ENCODE measurements at regions not wholly inside any gene's neighbourhood (a gene's known extent, or its start where the extent isn't known, plus 50 kb on each side); places are given as distances from the start of the nearest gene placed in this dataset.

- in situ Hi-C loops (cut with HindIII; ENCODE audit: low pct_unique_long_range_greater_than_20kb, low sequenced_read_pairs): no loop called here
- DNase-seq (ENCODE audit: low read depth in 1 of 2, low spot score in 1 of 2): no peak
- TF ChIP-seq JUND (IDR thresholded peaks at IDR 0.05; ENCODE audit: low read depth): no peak
These were observed 1286.0 kb upstream of the GJE1 start for GRCh38 chr6:140846503-140847261.

GRCh38 chr6:140845701-140846100, 1287.0 kb upstream of the GJE1 start:
- DNase-seq (ENCODE audit: low read depth in 1 of 2, low spot score in 1 of 2): no peak
- TF ChIP-seq JUND (IDR thresholded peaks at IDR 0.05; ENCODE audit: low read depth): no peak
- in situ Hi-C loops (cut with HindIII; ENCODE audit: low pct_unique_long_range_greater_than_20kb, low sequenced_read_pairs): no loop called here

GRCh38 chr6:140844167-140844566, 1288.6 kb upstream of the GJE1 start:
- no peak for TF ChIP-seq JUND (IDR thresholded peaks at IDR 0.05; ENCODE audit: low read depth)
- in situ Hi-C loops (cut with HindIII; ENCODE audit: low pct_unique_long_range_greater_than_20kb, low sequenced_read_pairs): no loop called here
- DNase-seq (ENCODE audit: low read depth in 1 of 2, low spot score in 1 of 2): no peak

GRCh38 chr6:140833408-140833807, 1299.3 kb upstream of the GJE1 start:
- no peak for TF ChIP-seq JUND (IDR thresholded peaks at IDR 0.05; ENCODE audit: low read depth)
- in situ Hi-C loops (cut with HindIII; ENCODE audit: low pct_unique_long_range_greater_than_20kb, low sequenced_read_pairs): no loop called here
- DNase-seq (ENCODE audit: low read depth in 1 of 2, low spot score in 1 of 2): no peak

GRCh38 chr6:140830666-140831065, 1302.1 kb upstream of the GJE1 start:
- no peak for DNase-seq (ENCODE audit: low read depth in 1 of 2, low spot score in 1 of 2)
- in situ Hi-C loops (cut with HindIII; ENCODE audit: low pct_unique_long_range_greater_than_20kb, low sequenced_read_pairs): no loop called here
- TF ChIP-seq JUND (IDR thresholded peaks at IDR 0.05; ENCODE audit: low read depth): no peak

- DNase-seq (ENCODE audit: low read depth in 1 of 2, low spot score in 1 of 2): peak in 1 of 2 experiments; percentile 31
- TF ChIP-seq JUND (IDR thresholded peaks at IDR 0.05; ENCODE audit: low read depth): no peak
- in situ Hi-C loops (cut with HindIII; ENCODE audit: low pct_unique_long_range_greater_than_20kb, low sequenced_read_pairs): no loop called here
These were observed 1303.9 kb upstream of the GJE1 start for GRCh38 chr6:140828856-140829255.

- DNase-seq (ENCODE audit: low read depth in 1 of 2, low spot score in 1 of 2): no peak
- no peak for TF ChIP-seq JUND (IDR thresholded peaks at IDR 0.05; ENCODE audit: low read depth)
- in situ Hi-C loops (cut with HindIII; ENCODE audit: low pct_unique_long_range_greater_than_20kb, low sequenced_read_pairs): no loop called here
These were observed 1305.1 kb upstream of the GJE1 start for GRCh38 chr6:140827593-140827992.

- TF ChIP-seq JUND (IDR thresholded peaks at IDR 0.05; ENCODE audit: low read depth): no peak
- DNase-seq (ENCODE audit: low read depth in 1 of 2, low spot score in 1 of 2): no peak
- in situ Hi-C loops (cut with HindIII; ENCODE audit: low pct_unique_long_range_greater_than_20kb, low sequenced_read_pairs): no loop called here
These were observed 1307.0 kb upstream of the GJE1 start for GRCh38 chr6:140825731-140826130.

- TF ChIP-seq JUND (IDR thresholded peaks at IDR 0.05; ENCODE audit: low read depth): no peak
- in situ Hi-C loops (cut with HindIII; ENCODE audit: low pct_unique_long_range_greater_than_20kb, low sequenced_read_pairs): no loop called here
- DNase-seq (ENCODE audit: low read depth in 1 of 2, low spot score in 1 of 2): no peak
These were observed 1308.1 kb upstream of the GJE1 start for GRCh38 chr6:140824595-140824994.

GRCh38 chr6:140821196-140821595, 1311.5 kb upstream of the GJE1 start:
- DNase-seq (ENCODE audit: low read depth in 1 of 2, low spot score in 1 of 2): no peak
- TF ChIP-seq JUND (IDR thresholded peaks at IDR 0.05; ENCODE audit: low read depth): no peak
- in situ Hi-C loops (cut with HindIII; ENCODE audit: low pct_unique_long_range_greater_than_20kb, low sequenced_read_pairs): no loop called here

- no peak for TF ChIP-seq JUND (IDR thresholded peaks at IDR 0.05; ENCODE audit: low read depth)
- in situ Hi-C loops (cut with HindIII; ENCODE audit: low pct_unique_long_range_greater_than_20kb, low sequenced_read_pairs): no loop called here
- DNase-seq (ENCODE audit: low read depth in 1 of 2, low spot score in 1 of 2): no peak
These were observed 1315.5 kb upstream of the GJE1 start for GRCh38 chr6:140817176-140817575.

- in situ Hi-C loops (cut with HindIII; ENCODE audit: low pct_unique_long_range_greater_than_20kb, low sequenced_read_pairs): no loop called here
- no peak for DNase-seq (ENCODE audit: low read depth in 1 of 2, low spot score in 1 of 2)
- no peak for TF ChIP-seq JUND (IDR thresholded peaks at IDR 0.05; ENCODE audit: low read depth)
These were observed 1316.0 kb upstream of the GJE1 start for GRCh38 chr6:140816681-140817080.

GRCh38 chr6:140812636-140813035, 1320.1 kb upstream of the GJE1 start:
- no peak for TF ChIP-seq JUND (IDR thresholded peaks at IDR 0.05; ENCODE audit: low read depth)
- in situ Hi-C loops (cut with HindIII; ENCODE audit: low pct_unique_long_range_greater_than_20kb, low sequenced_read_pairs): no loop called here
- DNase-seq (ENCODE audit: low read depth in 1 of 2, low spot score in 1 of 2): no peak

GRCh38 chr6:140811642-140812041, 1321.1 kb upstream of the GJE1 start:
- in situ Hi-C loops (cut with HindIII; ENCODE audit: low pct_unique_long_range_greater_than_20kb, low sequenced_read_pairs): no loop called here
- no peak for DNase-seq (ENCODE audit: low read depth in 1 of 2, low spot score in 1 of 2)
- TF ChIP-seq JUND (IDR thresholded peaks at IDR 0.05; ENCODE audit: low read depth): no peak

Measured in T47D (cell line).